ENCODE measurements at regions not wholly inside any gene's neighbourhood (a gene's known extent, or its start where the extent isn't known, plus 50 kb on each side); places are given as distances from the start of the nearest gene placed in this dataset.

DNA sequence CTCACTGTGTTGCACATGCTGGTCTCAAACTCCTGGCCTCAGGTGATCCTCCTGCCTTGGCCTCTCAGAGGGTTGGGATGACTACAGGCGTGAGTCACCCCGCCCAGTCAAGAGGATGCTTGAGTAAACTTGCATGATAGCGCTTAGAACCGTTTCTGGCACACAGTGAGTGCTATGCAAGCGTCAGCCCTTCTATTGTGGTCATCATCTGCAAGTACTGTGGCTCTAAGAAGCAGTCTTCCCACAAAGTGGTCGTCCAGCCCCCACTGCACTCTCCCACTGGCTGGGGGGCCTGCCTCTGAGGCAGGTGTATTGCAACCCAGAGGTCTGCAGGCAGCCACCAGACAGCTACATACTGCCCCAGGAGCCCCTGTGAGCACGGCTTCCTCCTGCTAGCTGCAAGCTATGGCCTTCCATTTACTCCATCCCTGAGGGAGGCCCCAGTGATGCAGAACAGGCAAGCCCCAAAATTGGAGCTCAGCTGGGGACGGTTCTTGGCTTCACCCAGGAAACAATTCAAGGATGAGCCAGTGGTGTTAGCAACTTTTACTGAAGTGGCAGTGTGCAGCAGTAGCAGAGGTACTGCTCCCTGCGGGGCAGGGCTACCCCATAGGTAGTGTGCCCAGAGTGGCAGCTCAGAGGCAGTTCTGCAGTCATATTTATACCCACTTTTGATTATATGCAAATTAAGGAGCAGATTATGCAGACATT is 95.4 kb downstream of the LSM3 start:
- no peak for DNase-seq

DNA sequence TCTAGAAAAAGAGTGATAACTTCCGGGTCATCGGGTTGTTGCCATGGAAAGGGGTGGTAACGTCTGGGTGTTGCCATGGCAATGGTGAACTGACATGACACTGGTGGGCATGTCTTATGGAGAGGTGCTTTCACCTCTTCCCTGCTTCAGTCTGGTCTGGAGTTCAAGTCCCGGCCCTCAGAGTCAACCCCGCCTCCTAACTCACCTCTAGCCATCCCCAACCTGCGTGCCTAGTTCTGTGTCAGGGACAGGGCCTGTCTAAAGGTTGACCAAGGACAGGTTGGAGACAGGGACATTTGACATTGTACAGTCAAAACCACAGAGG is 96.0 kb downstream of the LSM3 start:
- DNase-seq = no peak

DNA sequence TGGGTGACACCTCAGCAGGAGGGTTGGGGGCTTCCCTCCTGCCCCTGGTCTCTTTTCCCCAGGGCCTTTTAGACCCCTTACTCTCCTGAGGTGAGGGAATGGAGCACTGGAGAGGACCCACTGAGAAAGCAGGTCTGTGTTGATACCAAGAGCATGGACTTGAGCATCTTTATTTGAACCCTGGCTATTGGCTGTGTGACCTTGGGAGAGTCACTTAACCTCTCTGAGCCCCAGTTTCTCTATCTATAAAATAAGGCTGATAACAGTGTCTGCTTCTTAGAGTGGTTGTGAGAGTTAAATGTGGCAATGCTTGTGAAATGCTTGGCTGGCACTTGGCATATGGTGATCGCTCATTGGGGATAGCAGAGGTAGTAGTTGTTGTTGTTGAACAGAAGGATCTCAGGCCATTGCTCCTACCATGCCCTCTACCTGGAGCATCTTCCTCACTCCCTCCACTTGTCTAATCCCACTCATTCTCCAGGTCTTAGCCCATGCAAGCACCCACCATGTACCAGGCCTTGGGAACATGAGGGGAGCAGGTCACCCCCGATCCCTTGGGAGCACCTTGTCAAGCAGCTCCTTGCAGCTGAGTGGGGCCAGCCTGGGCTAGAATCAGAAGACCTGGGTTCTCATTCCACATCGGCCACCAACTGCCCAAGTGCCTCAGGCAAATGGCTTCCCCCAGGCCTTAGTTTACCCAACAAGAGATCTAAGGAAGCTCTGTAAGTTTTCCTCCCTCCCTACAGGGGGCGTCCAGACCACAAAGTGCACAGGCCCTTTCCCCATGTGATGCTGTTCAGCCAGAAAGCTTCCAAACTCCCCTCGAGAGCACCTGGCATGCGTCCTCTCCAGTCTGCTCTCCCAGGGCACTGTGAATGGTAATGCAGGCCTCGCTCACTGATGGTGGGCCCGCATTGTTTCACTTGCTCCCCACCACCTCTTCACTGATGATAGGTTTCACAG is 96.7 kb downstream of the LSM3 start:
- no peak for DNase-seq

DNA sequence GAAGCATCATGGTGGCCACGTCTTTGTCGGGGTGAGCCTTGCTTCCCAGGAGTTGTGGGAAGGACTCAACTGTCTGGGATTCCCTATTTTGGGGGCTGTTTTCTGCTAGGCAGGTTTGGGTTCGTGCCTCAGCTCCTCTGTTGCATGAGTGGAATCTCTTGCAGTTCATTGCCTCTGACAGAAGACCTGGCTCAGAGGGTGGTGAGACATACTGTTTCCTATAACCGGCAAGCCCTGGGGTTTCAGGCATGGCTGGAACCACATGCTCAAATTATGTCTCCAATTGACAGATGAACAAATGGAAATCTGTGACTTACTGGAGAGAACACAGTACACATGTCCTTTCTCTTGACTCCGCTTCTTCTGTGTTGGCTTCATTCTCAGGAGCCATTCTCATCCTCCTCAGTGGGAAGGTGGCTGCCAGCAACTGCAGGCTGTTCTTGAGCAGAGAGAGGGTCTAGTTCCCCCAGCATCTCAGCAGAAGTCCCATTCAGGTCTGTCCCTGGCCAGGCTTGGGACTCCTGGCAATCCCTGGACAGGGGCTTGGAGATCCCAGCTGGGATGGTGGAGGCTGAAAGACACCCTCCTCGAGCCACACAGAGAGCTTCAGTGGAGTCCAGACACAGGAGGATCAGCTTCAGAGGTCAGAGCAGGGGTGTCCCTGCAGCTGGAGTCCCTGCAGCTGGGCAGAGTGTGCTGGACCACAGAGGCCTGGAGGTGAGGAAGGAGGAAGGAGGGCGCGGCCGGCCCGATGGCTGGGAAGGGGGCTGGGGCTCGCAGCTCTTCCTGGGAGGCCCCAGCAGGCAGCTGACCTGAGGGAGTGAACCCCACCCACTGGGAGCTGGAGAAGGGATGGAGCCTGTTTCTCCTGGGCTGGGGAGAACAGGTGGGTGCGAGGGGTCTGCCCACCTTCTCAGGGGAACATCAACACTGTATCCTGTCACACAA is 97.6 kb downstream of the LSM3 start:
- no peak for DNase-seq

DNA sequence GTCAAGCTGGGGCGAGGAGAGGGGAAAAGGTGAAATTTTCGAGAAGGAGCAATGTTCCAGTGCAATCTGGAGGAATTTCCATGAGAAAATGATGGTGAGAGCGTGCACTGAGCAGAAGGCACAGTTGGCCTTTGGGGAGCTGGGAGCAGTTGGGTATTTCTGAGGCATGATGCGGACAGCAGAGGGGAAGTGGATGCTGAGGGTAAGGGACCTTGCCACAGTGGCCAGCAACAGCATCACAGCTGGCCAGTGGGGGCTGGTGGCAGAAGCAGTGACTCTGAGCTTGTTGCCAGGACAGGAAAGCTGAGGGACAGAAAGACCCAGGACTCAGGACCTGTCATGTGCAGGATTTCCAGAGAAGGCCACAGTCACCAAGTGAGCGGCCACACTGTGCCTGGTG is 98.9 kb downstream of the LSM3 start:
- DNase-seq = no peak

DNA sequence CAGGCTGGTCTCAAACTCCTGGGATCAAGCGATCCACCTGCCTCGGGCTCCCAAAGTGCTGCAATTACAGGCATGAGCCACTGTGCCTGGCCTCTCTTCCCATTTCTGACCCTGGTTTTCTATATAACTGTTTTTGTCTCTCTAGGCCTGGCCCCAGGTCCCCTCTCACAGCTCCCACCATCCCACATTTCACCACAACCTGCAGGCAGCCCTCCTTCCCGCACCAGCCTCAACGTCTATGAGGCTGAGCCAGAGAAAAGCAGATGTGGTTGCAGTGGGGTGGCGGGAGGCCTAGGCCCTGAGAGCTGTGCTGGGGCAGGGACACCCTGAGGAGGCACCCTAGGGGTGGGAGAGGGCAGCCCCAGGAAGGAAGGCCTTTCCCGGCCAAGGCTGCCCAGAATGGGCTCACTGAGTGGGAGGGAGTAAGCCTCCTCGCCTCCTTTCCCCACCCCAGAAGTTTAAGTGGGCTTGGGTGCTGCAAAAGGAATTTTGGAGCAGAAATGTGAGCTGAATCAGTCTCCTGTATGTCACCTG is 99.7 kb downstream of the LSM3 start:
- DNase-seq = no peak

DNA sequence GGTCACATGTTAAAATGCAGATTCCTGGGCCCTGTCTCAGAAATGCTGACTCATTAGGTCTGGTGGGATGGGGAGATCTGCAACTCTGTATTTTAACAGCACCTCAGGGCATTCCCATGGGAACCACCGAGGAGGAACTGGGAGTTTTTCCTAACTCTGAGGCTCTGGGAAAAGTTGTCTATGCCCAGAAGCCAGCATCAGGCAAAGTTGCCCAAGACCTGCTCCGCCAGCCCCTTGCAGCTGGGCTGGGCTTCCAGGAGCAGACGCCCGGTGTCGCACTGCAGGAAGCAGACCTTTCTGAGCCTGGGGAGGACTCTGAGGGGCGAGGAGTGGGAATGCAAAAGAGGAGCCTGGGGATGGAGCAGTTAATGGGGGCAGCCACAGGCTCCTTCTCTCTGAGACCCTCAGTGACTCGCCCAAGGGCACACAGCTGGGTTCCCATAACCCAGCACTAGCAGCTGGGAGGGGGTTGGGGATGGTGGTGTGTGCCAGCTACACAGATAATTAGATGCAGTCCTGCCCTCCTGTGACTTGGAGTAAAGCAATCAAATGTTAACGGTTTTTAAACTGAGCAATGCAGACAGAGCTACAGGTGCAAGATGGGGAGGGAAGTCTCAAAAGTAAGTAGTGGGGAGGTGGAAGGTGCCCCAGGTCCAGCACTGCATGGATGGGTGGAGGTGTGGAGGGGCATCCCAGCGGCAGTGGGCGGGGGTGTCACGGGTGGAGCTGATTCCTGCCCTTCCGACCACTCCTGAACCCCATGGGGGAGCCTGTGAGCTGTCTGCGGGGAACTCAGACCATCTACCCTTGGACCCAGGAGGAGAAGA is 100.4 kb downstream of the LSM3 start:
- DNase-seq = no peak

DNA sequence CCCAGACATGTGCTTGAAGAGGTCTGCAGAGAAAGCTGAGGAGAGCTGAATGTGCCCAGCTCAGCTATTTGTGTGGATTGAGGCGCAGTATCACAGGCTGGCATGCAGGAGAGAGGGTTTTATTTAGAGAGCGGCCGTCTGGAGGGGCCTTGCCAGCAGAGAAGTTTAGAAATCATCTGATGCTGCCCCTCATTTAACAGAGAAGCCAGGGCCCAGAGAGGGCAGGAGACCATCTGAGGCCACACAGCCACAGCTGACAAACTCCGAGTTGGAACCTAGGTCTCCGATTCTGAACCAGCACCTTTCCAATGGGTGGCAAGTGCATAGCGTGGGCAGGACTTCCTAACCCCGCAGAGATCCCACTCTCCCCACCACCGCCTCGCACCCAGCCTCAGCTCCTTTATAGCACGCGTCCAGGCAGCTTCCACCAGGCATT is 101.0 kb downstream of the LSM3 start:
- no peak for DNase-seq

DNA sequence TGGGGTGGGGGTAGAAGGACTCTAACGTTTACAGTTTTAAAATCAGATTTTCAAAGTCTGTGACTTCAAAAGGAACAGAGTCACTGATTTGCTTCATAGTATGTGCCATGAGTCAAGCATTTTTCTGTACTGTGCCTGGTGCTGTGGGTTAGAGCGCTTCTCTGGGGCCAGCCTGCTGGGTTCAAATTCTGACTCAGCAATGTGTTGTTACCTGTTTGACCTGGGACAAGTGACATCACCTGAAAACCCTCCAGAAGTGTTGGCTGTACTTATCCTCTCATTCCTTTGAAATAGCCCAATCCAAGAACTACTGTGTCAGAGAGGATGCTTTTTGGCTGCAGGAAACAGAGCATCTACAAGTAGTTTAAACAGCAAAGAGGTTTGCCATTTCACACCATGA is 101.7 kb downstream of the LSM3 start:
- DNase-seq = no peak

DNA sequence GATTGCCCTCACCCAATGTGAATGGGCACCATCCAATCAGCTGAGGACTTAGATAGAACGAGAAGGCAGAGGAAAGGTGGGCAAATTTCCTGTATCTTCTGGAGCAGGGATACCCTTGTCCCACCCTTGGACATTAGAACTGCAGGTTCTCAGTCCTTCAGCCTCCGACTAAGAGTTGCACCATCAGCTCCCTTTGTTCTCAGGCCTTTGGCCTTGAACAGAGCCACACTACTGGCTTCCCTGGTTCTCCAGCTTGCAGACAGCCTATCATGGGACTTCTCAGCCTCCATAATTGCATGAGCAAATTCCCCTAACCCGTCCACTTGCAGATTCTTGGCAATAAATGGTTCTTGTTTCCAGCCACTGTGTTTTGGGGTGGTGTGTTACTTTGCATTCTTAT is 102.4 kb downstream of the LSM3 start:
- DNase-seq = no peak

DNA sequence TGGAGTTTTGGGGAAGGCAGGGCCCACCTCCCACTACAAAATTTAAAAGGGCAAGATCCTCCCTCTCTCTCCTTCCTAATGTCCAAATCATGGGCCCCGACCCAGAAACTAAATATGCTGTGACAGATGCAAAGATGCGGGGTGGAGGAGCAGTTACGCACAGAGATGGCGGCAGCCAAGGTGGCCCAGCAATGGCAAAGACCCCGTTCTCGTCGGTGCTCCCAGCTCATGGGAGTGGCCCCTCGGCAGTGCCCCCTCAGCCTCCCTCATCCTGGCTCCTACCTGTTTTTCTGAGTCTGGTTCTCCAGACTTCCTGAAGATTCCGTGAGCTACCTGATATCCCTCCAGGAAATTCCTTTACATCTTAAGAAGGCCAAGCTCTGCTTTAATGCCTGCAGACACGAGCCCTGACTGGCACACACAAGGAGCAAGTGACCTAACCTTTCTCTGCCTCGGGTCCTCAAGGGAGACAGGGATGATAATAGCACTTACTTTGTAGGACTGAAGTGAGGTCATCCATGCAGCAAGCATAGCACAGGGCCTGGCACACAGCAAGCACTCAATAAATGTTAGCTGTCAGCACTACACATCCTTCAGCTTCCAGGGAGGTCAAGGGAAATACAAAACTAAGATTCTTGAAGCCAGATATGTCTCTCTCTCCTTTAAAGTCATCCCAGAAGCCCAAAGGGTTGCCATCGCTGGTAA is 103.5 kb downstream of the LSM3 start:
- DNase-seq = no peak

DNA sequence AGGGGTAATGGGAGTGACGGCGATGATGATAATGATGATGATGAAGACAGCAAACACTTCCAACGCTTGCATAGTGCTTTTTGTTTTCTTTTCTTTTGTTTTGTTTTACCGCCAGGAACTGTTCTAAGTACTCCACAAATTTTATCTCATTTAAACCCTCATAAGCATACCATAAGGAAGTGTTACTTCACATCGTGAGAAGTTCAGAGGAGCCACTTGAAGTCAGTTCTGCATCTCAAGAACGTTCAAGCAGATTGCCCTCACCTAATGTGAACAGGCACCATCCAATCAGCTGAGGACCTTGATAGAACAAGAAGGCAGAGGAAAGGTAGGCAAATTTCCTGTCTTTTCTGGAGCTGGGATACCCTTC is 104.1 kb downstream of the LSM3 start:
- DNase-seq = no peak

DNA sequence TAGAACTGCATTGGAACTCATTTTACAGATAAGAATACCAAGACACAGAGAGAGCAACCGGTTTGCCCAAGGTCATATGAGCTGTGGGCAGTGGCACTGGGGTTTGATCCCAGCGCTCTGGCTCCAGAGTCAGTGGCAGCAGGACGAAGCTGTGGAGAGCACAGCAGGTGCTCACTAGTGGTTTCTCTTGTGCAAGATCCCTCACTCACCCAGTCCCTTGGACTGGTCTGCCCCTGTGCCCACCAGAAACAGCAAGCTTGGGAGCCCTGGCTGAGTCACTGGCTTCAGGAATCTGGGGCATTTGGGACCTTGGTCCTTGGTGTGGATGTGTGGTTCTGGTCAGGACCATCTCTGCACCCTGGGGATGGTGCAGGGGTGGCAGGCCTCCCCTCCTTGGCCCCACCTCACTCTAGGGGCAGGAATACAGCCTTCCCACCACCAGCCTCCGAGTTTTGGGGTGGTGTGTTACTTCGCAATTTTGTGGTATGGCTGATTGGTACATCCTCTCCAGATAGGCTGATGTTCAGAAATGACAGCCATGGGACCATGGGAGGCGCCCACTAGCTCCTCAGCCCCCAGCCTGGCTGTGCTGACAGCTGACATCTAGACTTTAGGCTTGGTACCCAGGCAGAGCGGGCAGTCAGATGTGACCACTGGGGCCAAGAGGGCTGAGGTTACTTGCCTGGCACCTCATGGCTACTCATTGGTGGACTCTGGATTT is 104.6 kb downstream of the LSM3 start:
- no peak for DNase-seq

DNA sequence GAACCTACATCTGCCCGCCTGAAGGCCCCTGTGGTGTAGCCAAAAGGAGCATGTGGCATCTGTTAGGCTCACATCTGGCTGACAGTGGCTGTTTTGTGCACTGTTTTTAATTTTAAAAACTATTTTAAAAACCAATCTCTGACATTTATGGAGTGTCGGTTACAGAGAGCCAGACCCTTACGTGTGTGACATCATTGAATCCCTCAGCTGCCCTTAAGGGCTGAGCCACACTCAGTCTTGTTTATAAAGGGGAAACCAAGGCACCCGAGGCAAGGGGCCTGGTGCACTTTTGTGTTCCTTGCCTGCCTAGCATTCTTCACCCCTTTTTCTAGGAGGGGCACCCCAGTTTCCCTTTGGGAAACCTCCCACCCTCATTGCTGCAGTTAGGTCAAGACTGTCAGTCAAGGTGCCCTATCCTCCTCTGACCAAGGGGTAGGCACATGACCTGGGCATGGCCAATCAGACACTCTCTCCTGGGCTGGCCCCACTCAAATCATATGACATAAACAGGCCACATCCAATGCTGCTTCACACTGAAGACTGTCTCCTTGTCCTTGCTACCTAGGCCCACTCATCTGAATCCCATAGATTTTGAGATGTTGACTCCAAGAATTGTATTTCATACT is 105.3 kb downstream of the LSM3 start:
- DNase-seq = no peak

DNA sequence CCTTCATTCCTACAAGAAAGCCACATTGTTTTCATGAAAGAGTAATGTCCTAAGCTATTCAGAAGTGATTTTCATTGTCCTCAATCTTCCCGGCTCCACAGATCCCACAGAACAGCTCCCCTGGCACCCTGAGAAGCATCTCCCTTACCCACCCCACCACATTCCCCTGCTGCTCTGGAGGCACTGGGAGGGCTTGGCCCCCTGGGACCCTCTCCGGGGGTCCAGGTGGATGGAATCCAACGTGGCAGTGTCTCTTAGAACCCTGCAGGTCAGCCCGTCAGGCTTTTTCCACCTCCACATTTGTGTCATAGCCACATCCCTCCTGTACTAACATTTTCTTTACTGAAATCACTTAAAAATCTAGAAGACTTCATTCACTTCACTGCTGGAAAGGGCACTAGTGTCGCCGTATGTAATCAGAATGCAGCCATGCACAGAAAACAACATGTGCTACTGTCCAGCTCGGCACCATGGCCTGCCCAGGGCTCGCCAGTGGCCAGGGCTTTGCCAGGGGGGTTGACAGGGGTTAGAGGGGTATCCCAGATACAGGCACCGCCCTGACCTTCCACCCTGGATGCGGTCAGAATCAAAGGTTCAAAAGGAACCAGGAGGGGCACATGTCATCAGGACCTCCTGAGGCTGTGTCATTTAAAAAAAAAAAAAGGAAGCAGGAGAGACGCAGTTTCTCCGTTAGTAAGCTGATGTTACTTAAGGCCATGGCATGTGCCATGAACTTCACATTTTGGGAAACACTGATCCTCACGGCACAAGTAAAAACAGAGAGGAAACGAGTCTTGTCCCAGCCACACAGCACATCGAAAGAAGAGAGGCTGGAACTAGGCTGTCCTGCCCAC is 106.3 kb downstream of the LSM3 start:
- no peak for DNase-seq

DNA sequence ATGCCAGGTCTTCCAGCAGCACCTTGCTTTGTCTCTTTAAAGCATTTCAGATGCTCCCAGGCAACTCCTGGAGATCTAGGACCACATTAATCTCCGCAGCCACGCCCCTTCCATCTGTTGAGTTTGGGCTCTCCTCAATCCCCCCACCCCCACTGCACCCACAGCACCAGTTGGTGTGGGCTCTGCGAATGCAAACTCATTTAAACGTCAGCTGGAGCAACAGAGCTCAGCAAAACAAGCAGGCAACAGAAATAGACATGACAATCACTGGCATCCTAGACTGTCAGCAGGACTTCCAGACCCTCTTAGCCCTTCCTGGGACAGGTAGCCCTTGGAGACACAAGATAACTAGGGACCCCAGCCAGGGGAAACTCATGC is 106.9 kb downstream of the LSM3 start:
- DNase-seq = no peak

DNA sequence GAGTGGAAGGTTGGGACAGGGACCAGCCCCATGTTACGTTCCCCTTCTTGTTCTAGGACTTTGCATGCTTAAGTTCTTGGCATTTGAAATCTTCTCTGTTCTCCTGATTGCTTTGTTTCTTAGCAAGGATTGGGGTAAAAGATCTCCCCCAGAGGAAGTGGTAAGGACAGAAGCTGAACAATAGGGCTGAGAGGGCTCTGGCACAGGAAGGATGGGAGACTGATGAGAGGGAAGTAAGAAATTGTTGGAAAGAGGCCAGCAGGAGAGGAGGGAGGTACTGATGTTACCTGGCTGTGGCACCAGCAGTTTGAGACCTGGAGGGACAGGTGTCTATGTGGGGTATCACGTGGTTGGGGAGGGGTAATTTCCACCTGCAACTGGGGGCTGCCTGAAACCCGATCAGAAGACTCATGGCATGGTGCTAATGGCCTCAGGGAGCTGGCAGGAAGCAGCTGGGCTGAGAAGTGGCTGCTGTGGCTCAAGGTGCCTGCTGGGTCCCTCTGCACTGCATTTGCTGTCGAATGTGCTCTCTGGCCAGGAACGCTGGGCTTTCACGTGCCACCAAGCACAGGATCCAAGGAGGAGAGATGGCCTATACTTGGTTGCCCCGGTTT is 108.4 kb downstream of the LSM3 start:
- no peak for DNase-seq

DNA sequence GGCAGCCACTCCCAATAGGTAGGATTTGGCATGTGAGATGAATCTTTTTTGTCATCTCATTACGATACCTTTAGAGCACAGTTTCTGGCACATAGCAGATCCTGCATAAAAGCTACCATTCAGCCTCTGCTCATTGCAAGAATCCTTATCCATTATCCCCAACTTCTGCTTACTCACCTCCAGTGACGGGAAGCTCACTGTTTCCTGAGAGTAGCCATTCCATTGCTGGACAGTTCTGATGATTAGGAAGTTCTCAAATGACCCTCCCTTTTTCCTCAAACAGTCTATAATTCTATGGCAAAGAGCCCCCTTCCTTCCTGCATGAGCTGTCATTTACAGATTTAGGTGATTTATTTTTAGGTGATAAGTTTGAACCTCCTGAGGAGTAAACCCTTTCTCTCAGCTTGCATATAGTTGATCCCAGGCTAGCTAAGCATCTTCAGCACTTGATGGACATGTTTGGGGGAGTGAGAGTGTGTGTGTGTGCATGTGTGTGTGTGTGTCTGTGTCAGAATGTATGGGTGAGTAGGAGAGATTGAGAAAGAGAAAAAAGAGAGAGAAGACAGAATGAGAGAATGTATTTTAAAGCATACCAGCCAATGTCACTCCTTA is 109.7 kb downstream of the LSM3 start:
- no peak for DNase-seq

Data from SHP77 treated with DMSO at 0.1 percent for 48 hours (cell line).